SK-N-SH (cell line): ENCODE measurements at regions not wholly inside any gene's neighbourhood (a gene's known extent, or its start where the extent isn't known, plus 50 kb on each side); places are given as distances from the start of the nearest gene placed in this dataset.

Experiments used
- CTCF ChIA-PET: fragments of 300-600, 350-600 bp; formaldehyde crosslinking; extraction: SDS; loops from one replicate; lab custom pipeline; 2021; lab: Yijun Ruan, JAX
- POLR2A ChIA-PET: fragments of 350-600 bp; sonication (Branson Sonifier 250); formaldehyde crosslinking; extraction: SDS; loops from one replicate; lab custom pipeline; 2020; ENCODE audit warnings: antibody characterized with exemption, inconsistent platforms; lab: Yijun Ruan, JAX
- DNase-seq: peaks from one replicate; pipeline ENCODE4 v3.0.0; 2012
- H2AFZ ChIP-seq: fragments of 200-600 bp; sonication (generic); 2 replicates; pipeline ENCODE4 v1.8.1; 2016; ENCODE audit warnings: antibody characterized with exemption, mild to moderate bottlenecking, low read depth
- H3F3A ChIP-seq: fragments of 200-600 bp; sonication (generic); replicated peaks from 2 replicates; pipeline ENCODE3; 2016; ENCODE audit warnings: antibody characterized with exemption, mild to moderate bottlenecking; ENCODE audit not compliant: insufficient read depth
- H3K27ac ChIP-seq, 2 experiments: fragments of 200-500 bp in 1 of 2; fragments of 200-600 bp in 1 of 2; sonication (Bioruptor generic) in 1 of 2; sonication (generic), shearing (Covaris generic) in 1 of 2; 2 replicates each; pipeline versions ENCODE4 v1.5.1 to v1.6.1; 2014 to 2016; ENCODE audit warnings: low read depth in 2 of 2, inconsistent platforms in 1 of 2, low read length in 1 of 2, mild to moderate bottlenecking in 1 of 2, mixed read lengths in 1 of 2
- H3K27me3 ChIP-seq: fragments of 200-600 bp; sonication (generic), shearing (Covaris generic); 2 replicates; pipeline ENCODE4 v1.6.1; 2016; ENCODE audit warnings: mixed run types; ENCODE audit not compliant: insufficient read depth
- H3K36me3 ChIP-seq, 2 experiments: fragments of 200-500 bp in 1 of 2; fragments of 200-600 bp in 1 of 2; sonication (Bioruptor generic) in 1 of 2; sonication (generic) in 1 of 2; replicated peaks in 1 of 2; 2 replicates each; pipeline versions ENCODE3 to v1.5.1; 2014 to 2016; ENCODE audit warnings: low read length in 1 of 2, mild to moderate bottlenecking in 1 of 2; ENCODE audit not compliant: insufficient read depth in 2 of 2, control insufficient read depth in 1 of 2
- H3K4me1 ChIP-seq, 2 experiments: fragments of 200-500 bp in 1 of 2; fragments of 200-600 bp in 1 of 2; sonication (Bioruptor generic) in 1 of 2; sonication (generic), shearing (Covaris generic) in 1 of 2; 2 replicates each; pipeline versions ENCODE4 v1.5.1 to v1.6.1; 2014 to 2016; ENCODE audit warnings: low read depth in 1 of 2, low read length in 1 of 2, mixed run types in 1 of 2; ENCODE audit not compliant: insufficient read depth in 2 of 2, control insufficient read depth in 1 of 2
- H3K4me2 ChIP-seq: fragments of 200-600 bp; sonication (generic), shearing (Covaris generic); 2 replicates; pipeline ENCODE4 v1.6.1; 2017; ENCODE audit warnings: mixed run types
- H3K4me3 ChIP-seq, 2 experiments: fragments of 200-500 bp in 1 of 2; fragments of 200-600 bp in 1 of 2; sonication (Bioruptor generic) in 1 of 2; sonication (generic), shearing (Covaris generic) in 1 of 2; 2 replicates each; pipeline versions ENCODE4 v1.5.1 to v1.8.1; 2014 to 2016; ENCODE audit warnings: low read depth in 2 of 2, inconsistent platforms in 1 of 2, low read length in 1 of 2, mild to moderate bottlenecking in 1 of 2, mixed read lengths in 1 of 2, moderate library complexity in 1 of 2
- H3K79me2 ChIP-seq: fragments of 200-600 bp; sonication (generic); 2 replicates; pipeline ENCODE4 v1.8.1; 2017; ENCODE audit warnings: mild to moderate bottlenecking; ENCODE audit not compliant: insufficient read depth
- H3K9ac ChIP-seq: fragments of 200-600 bp; sonication (generic); 2 replicates; pipeline ENCODE4 v1.6.1; 2017; ENCODE audit warnings: mixed run types
- H3K9me2 ChIP-seq: fragments of 200-600 bp; sonication (generic); 2 replicates; pipeline ENCODE4 v1.6.1; 2017; ENCODE audit warnings: mixed run types
- H3K9me3 ChIP-seq: fragments of 200-600 bp; sonication (generic); 2 replicates; pipeline ENCODE4 v1.6.1; 2017; ENCODE audit warnings: mixed run types, mild to moderate bottlenecking, moderate library complexity
- H4K20me1 ChIP-seq: fragments of 200-600 bp; sonication (generic); 2 replicates; pipeline ENCODE4 v1.6.1; 2017; ENCODE audit warnings: mild to moderate bottlenecking, mixed run types; ENCODE audit not compliant: insufficient read depth
- ELF1 ChIP-seq: IDR thresholded peaks from 2 replicates; pipeline ENCODE4 v1.4.0; 2012
- EP300 ChIP-seq, 2 experiments: IDR thresholded peaks; 2 replicates each; pipeline versions ENCODE4 v1.4.0 to v1.6.1; 2012; ENCODE audit warnings: borderline replicate concordance in 1 of 2, low read depth in 1 of 2, low read length in 1 of 2
- EZH2phosphoT487 ChIP-seq: fragments of 200-600 bp; sonication (generic); IDR thresholded peaks from 2 replicates; pipeline ENCODE4 v1.6.1; 2017; ENCODE audit warnings: low read depth, mixed run types, mild to moderate bottlenecking, antibody characterized with exemption, moderate library complexity, borderline replicate concordance
- FOSL2 ChIP-seq: IDR thresholded peaks from 2 replicates; pipeline ENCODE4 v1.4.0; 2012; ENCODE audit warnings: low read depth, mild to moderate bottlenecking, moderate library complexity, borderline replicate concordance
- FOXJ3 ChIP-seq: sonication (generic); formaldehyde crosslinking; IDR thresholded peaks from 2 replicates; pipeline ENCODE4 v1.5.1; 2020; ENCODE audit warnings: mild to moderate bottlenecking, missing genetic modification reagents
- GATA2 ChIP-seq: sonication (generic); formaldehyde crosslinking; IDR thresholded peaks from 2 replicates; pipeline ENCODE4 v1.5.0; 2020; ENCODE audit warnings: mild to moderate bottlenecking, missing genetic modification reagents
- JUND ChIP-seq: IDR thresholded peaks from 2 replicates; pipeline ENCODE4 v1.4.0; 2012
- MEF2A ChIP-seq: IDR thresholded peaks from 2 replicates; pipeline ENCODE4 v1.4.0; 2012; ENCODE audit warnings: low read depth, borderline replicate concordance
- NFIC ChIP-seq: IDR thresholded peaks from 2 replicates; pipeline ENCODE4 v1.4.0; 2012; ENCODE audit warnings: borderline replicate concordance
- RAD21 ChIP-seq: IDR thresholded peaks from 2 replicates; pipeline ENCODE4 v1.6.1; 2012; ENCODE audit warnings: mild to moderate bottlenecking, low read length
- RXRA ChIP-seq: IDR thresholded peaks from 2 replicates; pipeline ENCODE4 v1.4.0; 2012; ENCODE audit warnings: low read depth, mild to moderate bottlenecking, borderline replicate concordance
- SIN3A ChIP-seq: IDR thresholded peaks from 2 replicates; pipeline ENCODE4 v1.6.1; 2012; ENCODE audit warnings: low read depth, mild to moderate bottlenecking, low read length, moderate library complexity, borderline replicate concordance
- SMC3 ChIP-seq: IDR thresholded peaks from 2 replicates; pipeline ENCODE4 v1.6.1; 2012; ENCODE audit warnings: low read depth, low read length, improper control_type of control experiment
- TAF1 ChIP-seq: IDR thresholded peaks from 2 replicates; pipeline ENCODE4 v1.6.1; 2012; ENCODE audit warnings: low read depth, mild to moderate bottlenecking, low read length, moderate library complexity, borderline replicate concordance
- TCF12 ChIP-seq: IDR thresholded peaks from 2 replicates; pipeline ENCODE4 v1.4.0; 2012
- YY1 ChIP-seq: IDR thresholded peaks from 2 replicates; pipeline ENCODE4 v1.4.0; 2012; ENCODE audit warnings: low read depth, mild to moderate bottlenecking
- TF ChIP-seq, protein P1 (sequence below): fragments of 150-350 bp; IDR thresholded peaks from 2 replicates; pipeline ENCODE4 v1.6.1; 2016; ENCODE audit warnings: mild to moderate bottlenecking, low read depth, low read length
- TF ChIP-seq, protein P2 (sequence below): fragments of 150-350 bp; IDR thresholded peaks from 2 replicates; pipeline ENCODE4 v1.6.1; 2017; ENCODE audit warnings: antibody characterized with exemption, low read length, low read depth, borderline replicate concordance
- TF ChIP-seq, protein P3 (sequence below): IDR thresholded peaks from 2 replicates; pipeline ENCODE4; 2012

DNA sequence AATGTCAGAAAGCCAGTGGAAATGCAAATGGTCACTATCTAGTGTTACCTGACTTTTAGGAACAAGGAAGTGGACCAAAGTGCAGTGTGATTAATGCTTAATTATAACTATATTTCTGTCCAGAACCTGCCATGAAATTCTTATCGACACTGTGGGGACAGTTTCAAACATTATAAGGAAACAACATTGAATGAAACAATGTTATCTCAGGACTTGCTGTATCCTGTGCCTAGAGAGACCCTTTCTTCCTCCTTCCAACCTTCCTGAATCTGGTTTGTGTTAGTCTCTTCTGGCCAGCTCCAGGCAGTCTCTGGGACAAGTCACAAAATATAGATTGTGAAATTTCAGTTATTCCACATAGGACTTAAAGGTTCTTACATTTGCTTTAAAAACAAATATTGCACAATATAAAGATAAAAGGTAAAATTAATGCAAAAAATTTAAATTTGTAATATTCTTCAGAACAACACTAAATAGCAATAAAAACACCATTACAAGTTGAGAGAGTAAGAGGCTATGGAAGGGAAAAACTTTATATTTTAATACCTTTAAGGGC lies 203.4 kb downstream of the ZNF674 start (continued):
- TF ChIP-seq EP300 (IDR thresholded peaks at IDR 0.05; ENCODE audit: borderline replicate concordance in 1 of 2, low read depth in 1 of 2, low read length in 1 of 2) = no peak
- no peak for TF ChIP-seq NFIC
- TF ChIP-seq RAD21 = no peak
- TF ChIP-seq FOXJ3 (CRISPR knock-in tag) = no peak
- TF ChIP-seq JUND = no peak
- no peak for TF ChIP-seq TAF1
- no peak for TF ChIP-seq RXRA

DNA sequence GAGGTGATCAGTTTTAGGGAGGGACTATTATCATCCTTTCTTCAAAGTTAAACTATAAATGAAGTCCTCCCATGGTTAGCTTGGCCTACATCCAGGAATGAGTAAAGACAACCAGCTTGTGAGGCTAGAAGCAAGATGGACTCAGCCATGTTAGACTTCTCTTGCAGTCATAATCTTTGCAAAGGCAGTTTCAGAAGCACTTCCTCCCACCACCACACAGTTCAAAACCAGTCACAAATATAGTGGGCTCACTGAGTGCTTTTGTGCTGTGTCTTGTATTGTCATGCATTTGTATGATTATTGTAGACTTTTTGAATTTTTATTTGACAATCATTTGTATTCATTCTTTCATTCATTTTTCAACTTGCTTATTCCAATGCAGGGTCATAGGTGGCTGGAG lies 204.5 kb downstream of the ZNF674 start:
- Histone ChIP-seq H4K20me1 (no peaks in the 10 kb centered on the region), H3K4me3 (no peak overlapping the region), H3K4me1 (no peaks in the 10 kb centered on the region), H3F3A (no peaks in the 10 kb centered on the region), H3K9ac (no peak overlapping the region), H3K79me2 (no peaks in the 10 kb centered on the region), H3K9me3 (no peaks in the 10 kb centered on the region), H3K4me2 (no peak overlapping the region), H2AFZ (no peak overlapping the region), H3K27ac (no peak overlapping the region), H3K9me2 (no peaks in the 10 kb centered on the region), H3K36me3 (no peaks in the 10 kb centered on the region), H3K27me3 (no peaks in the 10 kb centered on the region)
- TF ChIP-seq, protein P1, sequence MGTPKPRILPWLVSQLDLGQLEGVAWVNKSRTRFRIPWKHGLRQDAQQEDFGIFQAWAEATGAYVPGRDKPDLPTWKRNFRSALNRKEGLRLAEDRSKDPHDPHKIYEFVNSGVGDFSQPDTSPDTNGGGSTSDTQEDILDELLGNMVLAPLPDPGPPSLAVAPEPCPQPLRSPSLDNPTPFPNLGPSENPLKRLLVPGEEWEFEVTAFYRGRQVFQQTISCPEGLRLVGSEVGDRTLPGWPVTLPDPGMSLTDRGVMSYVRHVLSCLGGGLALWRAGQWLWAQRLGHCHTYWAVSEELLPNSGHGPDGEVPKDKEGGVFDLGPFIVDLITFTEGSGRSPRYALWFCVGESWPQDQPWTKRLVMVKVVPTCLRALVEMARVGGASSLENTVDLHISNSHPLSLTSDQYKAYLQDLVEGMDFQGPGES = no peak
- TF ChIP-seq TCF12 (no peak), SMC3 (no peak), SIN3A (no peak), MEF2A (no peak), YY1 (no peak), NFIC (no peak), FOSL2 (no peak), EZH2phosphoT487 (no peak), GATA2 (no peak), ELF1 (no peak)
- TF ChIP-seq, protein P2, sequence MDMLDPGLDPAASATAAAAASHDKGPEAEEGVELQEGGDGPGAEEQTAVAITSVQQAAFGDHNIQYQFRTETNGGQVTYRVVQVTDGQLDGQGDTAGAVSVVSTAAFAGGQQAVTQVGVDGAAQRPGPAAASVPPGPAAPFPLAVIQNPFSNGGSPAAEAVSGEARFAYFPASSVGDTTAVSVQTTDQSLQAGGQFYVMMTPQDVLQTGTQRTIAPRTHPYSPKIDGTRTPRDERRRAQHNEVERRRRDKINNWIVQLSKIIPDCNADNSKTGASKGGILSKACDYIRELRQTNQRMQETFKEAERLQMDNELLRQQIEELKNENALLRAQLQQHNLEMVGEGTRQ = no peak
- TF ChIP-seq, protein P3, sequence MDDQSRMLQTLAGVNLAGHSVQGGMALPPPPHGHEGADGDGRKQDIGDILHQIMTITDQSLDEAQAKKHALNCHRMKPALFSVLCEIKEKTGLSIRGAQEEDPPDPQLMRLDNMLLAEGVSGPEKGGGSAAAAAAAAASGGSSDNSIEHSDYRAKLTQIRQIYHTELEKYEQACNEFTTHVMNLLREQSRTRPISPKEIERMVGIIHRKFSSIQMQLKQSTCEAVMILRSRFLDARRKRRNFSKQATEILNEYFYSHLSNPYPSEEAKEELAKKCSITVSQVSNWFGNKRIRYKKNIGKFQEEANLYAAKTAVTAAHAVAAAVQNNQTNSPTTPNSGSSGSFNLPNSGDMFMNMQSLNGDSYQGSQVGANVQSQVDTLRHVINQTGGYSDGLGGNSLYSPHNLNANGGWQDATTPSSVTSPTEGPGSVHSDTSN = no peak
- POLR2A ChIA-PET = no interaction called here
- DNase-seq = no peak
- CTCF ChIA-PET = no interaction called here
